Endothelial cell of umbilical vein (primary cell): ENCODE measurements at regions not wholly inside any gene's neighbourhood (a gene's known extent, or its start where the extent isn't known, plus 50 kb on each side); places are given as distances from the start of the nearest gene placed in this dataset.
"Not testable (repeated sequence)": the region's sequence is repeated elsewhere in the genome, so short reads cannot be mapped to it uniquely, and the experiment has no call there.

Experiments used
- MYC ChIP-seq: IDR thresholded peaks from one replicate; pipeline ENCODE4 v1.6.1; 2011; ENCODE audit warnings: mild to moderate bottlenecking, low read depth, low read length
- POLR2A ChIP-seq: IDR thresholded peaks from 2 replicates; pipeline ENCODE4 v1.6.1; 2012; ENCODE audit warnings: low read depth, mild to moderate bottlenecking, control low read depth, low read length
- TF ChIP-seq, protein P1 (sequence below), 2 donors: IDR thresholded peaks; 1 replicate in 1 of 2; 2 replicates in 1 of 2; pipeline ENCODE4 v1.5.1; 2011; ENCODE audit warnings: low read length in 2 of 2, mild to moderate bottlenecking in 2 of 2, moderate library complexity in 2 of 2, control low read depth in 1 of 2, inconsistent platforms in 1 of 2, low read depth in 1 of 2; ENCODE audit not compliant: insufficient read depth in 1 of 2; ENCODE audit errors: extremely low read depth in 1 of 2
- TF ChIP-seq, protein P2 (sequence below): IDR thresholded peaks from 2 replicates; pipeline ENCODE4 v1.6.1; 2011; ENCODE audit not compliant: insufficient read depth, insufficient read length

DNA sequence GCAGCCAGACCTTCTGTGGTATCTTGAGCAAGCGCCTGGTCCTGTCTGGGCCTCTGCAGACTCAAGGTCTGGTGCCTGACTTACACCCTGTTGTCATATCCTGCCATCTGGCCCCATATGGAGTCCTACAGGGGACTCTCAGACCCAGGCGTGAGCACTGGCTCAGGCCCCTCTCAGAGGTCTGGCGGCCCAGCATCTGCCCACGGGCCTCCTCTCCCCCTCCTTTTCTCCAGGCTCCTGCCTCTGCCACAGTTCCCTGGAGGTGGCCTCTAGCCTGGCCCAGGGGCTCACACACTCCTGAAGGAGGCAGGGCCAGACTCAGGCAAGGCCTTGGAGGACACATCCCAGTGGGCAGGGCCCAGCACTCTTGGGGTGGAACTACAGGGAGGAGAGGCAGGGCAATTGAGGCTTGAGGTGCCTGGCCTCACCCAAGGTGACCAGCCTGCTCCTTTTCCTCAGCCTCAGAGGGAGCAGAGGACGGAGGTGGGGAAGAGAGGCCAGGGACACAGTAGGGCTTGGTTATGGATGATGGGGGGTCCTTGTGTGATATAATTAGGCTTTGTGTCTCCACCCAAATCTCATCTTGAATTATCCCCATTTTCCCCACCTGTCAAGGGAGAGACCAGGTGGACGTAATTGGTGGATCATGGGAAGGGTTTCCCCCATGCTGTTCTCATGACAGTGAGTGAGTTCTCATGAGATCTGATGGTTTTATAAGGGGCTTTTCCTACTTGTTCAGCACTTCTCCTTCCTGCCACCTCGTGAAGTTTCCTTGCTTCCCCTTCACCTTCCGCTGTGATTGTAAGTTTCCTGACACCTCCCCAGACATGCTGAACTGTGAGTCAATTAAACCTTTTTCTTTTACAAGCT is 70.9 kb upstream of the GOLGA6L4 start:
- TF ChIP-seq, protein P1, sequence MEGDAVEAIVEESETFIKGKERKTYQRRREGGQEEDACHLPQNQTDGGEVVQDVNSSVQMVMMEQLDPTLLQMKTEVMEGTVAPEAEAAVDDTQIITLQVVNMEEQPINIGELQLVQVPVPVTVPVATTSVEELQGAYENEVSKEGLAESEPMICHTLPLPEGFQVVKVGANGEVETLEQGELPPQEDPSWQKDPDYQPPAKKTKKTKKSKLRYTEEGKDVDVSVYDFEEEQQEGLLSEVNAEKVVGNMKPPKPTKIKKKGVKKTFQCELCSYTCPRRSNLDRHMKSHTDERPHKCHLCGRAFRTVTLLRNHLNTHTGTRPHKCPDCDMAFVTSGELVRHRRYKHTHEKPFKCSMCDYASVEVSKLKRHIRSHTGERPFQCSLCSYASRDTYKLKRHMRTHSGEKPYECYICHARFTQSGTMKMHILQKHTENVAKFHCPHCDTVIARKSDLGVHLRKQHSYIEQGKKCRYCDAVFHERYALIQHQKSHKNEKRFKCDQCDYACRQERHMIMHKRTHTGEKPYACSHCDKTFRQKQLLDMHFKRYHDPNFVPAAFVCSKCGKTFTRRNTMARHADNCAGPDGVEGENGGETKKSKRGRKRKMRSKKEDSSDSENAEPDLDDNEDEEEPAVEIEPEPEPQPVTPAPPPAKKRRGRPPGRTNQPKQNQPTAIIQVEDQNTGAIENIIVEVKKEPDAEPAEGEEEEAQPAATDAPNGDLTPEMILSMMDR (IDR thresholded peaks at IDR 0.05; ENCODE audit: extremely low read depth in 1 of 2, insufficient read depth in 1 of 2, low read depth in 1 of 2, low read length in 2 of 2): not testable (repeated sequence)
- TF ChIP-seq, protein P2, sequence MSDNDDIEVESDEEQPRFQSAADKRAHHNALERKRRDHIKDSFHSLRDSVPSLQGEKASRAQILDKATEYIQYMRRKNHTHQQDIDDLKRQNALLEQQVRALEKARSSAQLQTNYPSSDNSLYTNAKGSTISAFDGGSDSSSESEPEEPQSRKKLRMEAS: not testable (repeated sequence)
- TF ChIP-seq POLR2A, MYC: not testable (repeated sequence)
